Panc1 (cell line): ENCODE measurements at regions not wholly inside any gene's neighbourhood (a gene's known extent, or its start where the extent isn't known, plus 50 kb on each side); places are given as distances from the start of the nearest gene placed in this dataset.

Source experiments
- ATAC-seq: fragments of 200-7000 bp; cut with Tn5 transposase; 2 replicates; pipeline ENCODE4 v1.9.1; 2020; ENCODE audit warnings: mild to moderate bottlenecking, moderate library complexity
- BruUV-seq: library from RNA; stranded (reverse); fragments of 400-500 nt; replicated peaks from 2 replicates; lab custom pipeline; 2021; lab: Mats Ljungman, UMichigan
- CTCF ChIA-PET: fragments of 300-600 bp; sonication (Branson Sonifier 250); formaldehyde crosslinking; loops from one replicate; lab custom pipeline; 2022; ENCODE audit warnings: antibody characterized with exemption; lab: Charles Lee
- POLR2A ChIA-PET: fragments of 300-600 bp; sonication (Branson Sonifier 250); formaldehyde crosslinking; loops from one replicate; lab custom pipeline; 2022; ENCODE audit warnings: antibody characterized with exemption; lab: Charles Lee
- DNase-seq: peaks from one replicate; pipeline ENCODE4 v3.0.0-alpha.2; 2010; ENCODE audit warnings: low read depth, low spot score
- H3K27ac ChIP-seq: 2 replicates; pipeline ENCODE4 v1.5.1; 2011; ENCODE audit warnings: mild to moderate bottlenecking, low read length, inconsistent platforms
- H3K27me3 ChIP-seq: fragments of 200-500 bp; sonication (Bioruptor generic); 2 replicates; pipeline ENCODE4 v1.6.0; 2014; ENCODE audit warnings: low read length, inconsistent platforms; ENCODE audit not compliant: control insufficient read depth, insufficient read depth
- H3K36me3 ChIP-seq: fragments of 200-500 bp; sonication (Bioruptor generic); 2 replicates; pipeline ENCODE4 v1.5.1; 2014; ENCODE audit warnings: inconsistent platforms, mild to moderate bottlenecking, low read length, moderate library complexity; ENCODE audit not compliant: control insufficient read depth, insufficient read depth
- H3K4me1 ChIP-seq: 2 replicates; pipeline ENCODE4 v1.5.1; 2011; ENCODE audit warnings: inconsistent platforms, mild to moderate bottlenecking, low read length, moderate library complexity; ENCODE audit not compliant: control insufficient read depth, insufficient read depth
- H3K4me3 ChIP-seq, 2 experiments: 2 replicates each; pipeline ENCODE4 v1.5.1; 2011 to 2012; ENCODE audit warnings: low read depth in 2 of 2, low read length in 2 of 2, mild to moderate bottlenecking in 2 of 2, inconsistent platforms in 1 of 2, moderate library complexity in 1 of 2
- H3K9me3 ChIP-seq: fragments of 200-500 bp; sonication (Bioruptor generic); 2 replicates; pipeline ENCODE4 v1.5.1; 2014; ENCODE audit warnings: low read depth, mild to moderate bottlenecking, inconsistent platforms, low read length, moderate library complexity; ENCODE audit not compliant: control insufficient read depth, insufficient read depth
- CTCF ChIP-seq: fragments of 450-650 bp; IDR thresholded peaks from 2 replicates; pipeline ENCODE4 v1.5.1; 2017; ENCODE audit warnings: mild to moderate bottlenecking
- POLR2AphosphoS5 ChIP-seq: IDR thresholded peaks from 2 replicates; pipeline ENCODE4 v1.6.1; 2012; ENCODE audit warnings: mild to moderate bottlenecking, low read depth, low read length, moderate library complexity
- SIN3A ChIP-seq: IDR thresholded peaks from 2 replicates; pipeline ENCODE4 v1.6.1; 2012; ENCODE audit warnings: low read depth, mild to moderate bottlenecking, low read length, moderate library complexity, borderline replicate concordance; ENCODE audit not compliant: insufficient read depth
- TCF7L2 ChIP-seq: IDR thresholded peaks from 2 replicates; pipeline ENCODE4 v1.6.1; 2011; ENCODE audit warnings: mild to moderate bottlenecking, low read depth, low read length, inconsistent platforms
- in situ Hi-C: cut with HindIII; loops from 2 replicates; pipeline ENCODE4 v1.10.0; 2016; ENCODE audit warnings: low sequenced_read_pairs, low pct_unique_long_range_greater_than_20kb
- intact Hi-C: fragments of 100-400 bp; cut with micrococcal nuclease; formaldehyde crosslinking; loops from one replicate; pipeline ENCODE4 v1.10.0; 2022; ENCODE audit not compliant: unreplicated experiment
- TF ChIP-seq, protein P1 (sequence below), 2 experiments: IDR thresholded peaks; 2 replicates each; pipeline ENCODE4 v1.6.1; 2011 to 2012; ENCODE audit warnings: low read depth in 2 of 2, control low read depth in 1 of 2, low read length in 1 of 2, mild to moderate bottlenecking in 1 of 2, moderate library complexity in 1 of 2; ENCODE audit not compliant: insufficient read depth in 1 of 2

DNA sequence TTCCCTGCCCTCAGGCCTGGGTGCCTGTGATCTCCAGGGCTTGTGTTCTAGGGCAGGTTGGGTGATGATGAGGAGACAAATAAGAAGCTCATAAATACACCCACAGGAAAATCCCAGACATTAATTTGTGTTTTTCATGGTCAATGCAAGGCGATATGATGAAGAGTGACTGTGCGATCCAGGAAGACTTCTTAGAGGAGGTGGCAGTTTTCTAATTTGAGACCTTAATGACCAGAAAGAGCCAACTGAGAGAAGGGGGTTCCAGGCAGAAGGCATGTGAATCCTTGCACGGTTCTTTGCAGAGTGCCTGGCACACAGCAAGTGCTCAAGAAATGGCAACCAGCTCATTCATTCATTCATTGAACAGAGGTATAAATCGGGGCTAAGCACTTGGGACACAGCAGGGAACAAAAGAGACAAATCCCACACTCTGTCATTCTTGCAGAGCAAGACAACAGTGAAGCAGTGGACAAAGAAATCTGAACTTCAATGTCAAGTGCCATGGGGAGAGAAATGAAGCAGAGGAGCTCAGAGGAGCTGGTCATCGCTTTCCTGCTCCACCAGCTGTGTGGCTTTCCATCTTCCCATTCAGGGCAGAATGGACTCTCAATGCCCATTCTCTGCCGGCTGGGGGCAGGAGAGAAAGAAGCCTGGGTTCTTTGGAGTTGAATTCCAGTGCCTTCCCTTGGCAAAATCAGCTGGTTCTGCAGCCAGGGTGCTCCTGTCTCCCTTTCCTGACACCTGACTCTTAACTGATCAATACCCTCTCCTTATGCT is 128.3 kb downstream of the AACS start:
- CTCF ChIA-PET = no interaction called here
- Histone ChIP-seq H3K4me1 (no peaks in the 10 kb centered on the region), H3K27me3 (peaks cover 27% of the 10 kb centered on the region), H3K36me3 (no peaks in the 10 kb centered on the region), H3K4me3 (no peak overlapping the region), H3K9me3 (no peaks in the 10 kb centered on the region), H3K27ac (no peak overlapping the region)
- TF ChIP-seq POLR2AphosphoS5 (no peak), SIN3A (no peak), CTCF (0 out of 2 replicates have a peak, but pooled peaks have one; percentile 41)
- no TSS peak for BruUV-seq
- ATAC-seq = peak; percentile 50
- in situ Hi-C loops = no loop called here
- POLR2A ChIA-PET = no interaction called here
- DNase-seq = no peak
- intact Hi-C loops = no loop called here

DNA sequence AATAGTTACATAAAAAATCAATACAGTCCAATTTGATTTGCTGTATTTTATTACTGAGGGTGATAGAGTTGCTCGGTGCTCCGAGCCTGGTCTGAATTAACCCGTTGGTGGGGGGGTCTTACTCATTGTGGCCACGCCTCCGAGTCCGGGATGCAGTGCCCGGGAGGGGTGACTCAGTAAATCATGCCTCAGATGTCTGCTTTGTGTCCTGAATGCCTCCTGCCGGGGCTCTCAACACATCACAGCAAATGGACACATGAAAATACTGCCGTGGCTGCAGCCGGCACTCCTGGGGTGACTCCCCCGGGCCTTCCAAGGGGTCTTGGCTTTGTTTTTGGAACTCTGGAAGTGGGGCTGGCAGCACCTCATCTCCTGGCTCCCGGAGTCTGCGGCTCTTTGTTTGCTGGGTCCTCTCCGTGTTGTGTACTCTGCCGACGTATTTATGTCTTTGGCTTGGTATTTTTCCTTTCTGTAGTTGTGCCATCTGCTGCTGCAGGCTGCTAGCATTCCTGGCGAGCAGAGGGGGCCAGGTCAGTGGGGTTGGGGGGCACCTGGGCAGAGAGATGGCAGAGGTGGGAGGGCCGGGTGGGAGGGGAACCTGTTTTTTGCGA is 129.0 kb downstream of the AACS start:
- no peak for DNase-seq
- no peak overlapping the region for H3K4me3 ChIP-seq
- peak; percentile 57 for ATAC-seq
- intact Hi-C loops = no loop called here
- H3K27me3 ChIP-seq = peaks cover 25% of the 10 kb centered on the region
- H3K27ac ChIP-seq = no peak overlapping the region
- no peaks in the 10 kb centered on the region for H3K9me3 ChIP-seq
- TF ChIP-seq TCF7L2 (no peak), SIN3A (no peak), CTCF (no peak), POLR2AphosphoS5 (no peak)
- TF ChIP-seq, protein P1, sequence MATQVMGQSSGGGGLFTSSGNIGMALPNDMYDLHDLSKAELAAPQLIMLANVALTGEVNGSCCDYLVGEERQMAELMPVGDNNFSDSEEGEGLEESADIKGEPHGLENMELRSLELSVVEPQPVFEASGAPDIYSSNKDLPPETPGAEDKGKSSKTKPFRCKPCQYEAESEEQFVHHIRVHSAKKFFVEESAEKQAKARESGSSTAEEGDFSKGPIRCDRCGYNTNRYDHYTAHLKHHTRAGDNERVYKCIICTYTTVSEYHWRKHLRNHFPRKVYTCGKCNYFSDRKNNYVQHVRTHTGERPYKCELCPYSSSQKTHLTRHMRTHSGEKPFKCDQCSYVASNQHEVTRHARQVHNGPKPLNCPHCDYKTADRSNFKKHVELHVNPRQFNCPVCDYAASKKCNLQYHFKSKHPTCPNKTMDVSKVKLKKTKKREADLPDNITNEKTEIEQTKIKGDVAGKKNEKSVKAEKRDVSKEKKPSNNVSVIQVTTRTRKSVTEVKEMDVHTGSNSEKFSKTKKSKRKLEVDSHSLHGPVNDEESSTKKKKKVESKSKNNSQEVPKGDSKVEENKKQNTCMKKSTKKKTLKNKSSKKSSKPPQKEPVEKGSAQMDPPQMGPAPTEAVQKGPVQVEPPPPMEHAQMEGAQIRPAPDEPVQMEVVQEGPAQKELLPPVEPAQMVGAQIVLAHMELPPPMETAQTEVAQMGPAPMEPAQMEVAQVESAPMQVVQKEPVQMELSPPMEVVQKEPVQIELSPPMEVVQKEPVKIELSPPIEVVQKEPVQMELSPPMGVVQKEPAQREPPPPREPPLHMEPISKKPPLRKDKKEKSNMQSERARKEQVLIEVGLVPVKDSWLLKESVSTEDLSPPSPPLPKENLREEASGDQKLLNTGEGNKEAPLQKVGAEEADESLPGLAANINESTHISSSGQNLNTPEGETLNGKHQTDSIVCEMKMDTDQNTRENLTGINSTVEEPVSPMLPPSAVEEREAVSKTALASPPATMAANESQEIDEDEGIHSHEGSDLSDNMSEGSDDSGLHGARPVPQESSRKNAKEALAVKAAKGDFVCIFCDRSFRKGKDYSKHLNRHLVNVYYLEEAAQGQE (IDR thresholded peaks at IDR 0.05; ENCODE audit: insufficient read depth in 1 of 2, low read depth in 2 of 2, low read length in 1 of 2) = no peak
- POLR2A ChIA-PET = no interaction called here
- in situ Hi-C loops = no loop called here
- H3K4me1 ChIP-seq = no peaks in the 10 kb centered on the region
- no peaks in the 10 kb centered on the region for H3K36me3 ChIP-seq
- no TSS peak for BruUV-seq
- CTCF ChIA-PET = no interaction called here
